ENCODE measurements at regions not wholly inside any gene's neighbourhood (a gene's known extent, or its start where the extent isn't known, plus 50 kb on each side); places are given as distances from the start of the nearest gene placed in this dataset.

- H3K9ac ChIP-seq (ENCODE audit: low read length), result no peak overlapping the region
- TF ChIP-seq CTCF (IDR thresholded peaks at IDR 0.05; ENCODE audit: low read depth, low read length) (no peak), EZH2phosphoT487 (IDR thresholded peaks at IDR 0.05; ENCODE audit: low read depth) (no peak)
- H3K4me1 ChIP-seq (ENCODE audit: low read length), result no peaks in the 10 kb centered on the region
Observed at GRCh38 chr20:50433001-50433761, 77.0 kb upstream of the PTPN1 start.

DNA sequence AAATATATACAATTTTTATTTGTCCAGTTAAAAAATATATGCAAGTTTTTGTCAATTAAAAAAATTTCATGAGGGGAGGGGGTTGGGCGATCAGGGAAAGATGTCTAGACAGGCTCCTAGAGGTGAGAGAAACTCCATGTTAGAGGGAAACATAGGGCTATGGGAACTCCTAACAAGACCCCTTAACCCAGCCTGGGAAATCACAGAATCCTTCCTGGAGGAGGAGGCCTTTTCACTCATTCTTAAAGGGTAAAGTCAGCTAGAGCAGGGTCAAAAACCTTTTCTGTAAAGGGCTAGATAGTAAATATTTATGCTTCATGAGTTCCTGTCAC is 75.9 kb upstream of the PTPN1 start:
- H4K20me1 ChIP-seq (ENCODE audit: insufficient read depth, low read length), result no peaks in the 10 kb centered on the region
- no peak overlapping the region for H3K4me2 ChIP-seq (ENCODE audit: low read length)
- no peaks in the 10 kb centered on the region for H3K79me2 ChIP-seq (ENCODE audit: low read length)
- no peaks in the 10 kb centered on the region for H3K9me3 ChIP-seq (ENCODE audit: insufficient read depth, low read length)
- TF ChIP-seq CTCF (IDR thresholded peaks at IDR 0.05; ENCODE audit: low read depth, low read length) (no peak), EZH2phosphoT487 (IDR thresholded peaks at IDR 0.05; ENCODE audit: low read depth) (no peak)
- no peak overlapping the region for H3K4me3 ChIP-seq (ENCODE audit: low read length)
- H3K27ac ChIP-seq (ENCODE audit: low read length), result no peak overlapping the region
- no peak overlapping the region for H2AFZ ChIP-seq (ENCODE audit: low read depth, low read length)
- H3K27me3 ChIP-seq (ENCODE audit: low read depth, low read length), result peaks cover 22% of the 10 kb centered on the region
- no peaks in the 10 kb centered on the region for H3K4me1 ChIP-seq (ENCODE audit: low read length)
- H3K9ac ChIP-seq (ENCODE audit: low read length), result no peak overlapping the region
- H3K36me3 ChIP-seq (replicated peaks; ENCODE audit: low read depth, low read length), result no peaks in the 10 kb centered on the region

More at GRCh38 chr20:50433001-50433761, 77.0 kb upstream of the PTPN1 start:
- no peaks in the 10 kb centered on the region for H3K9me3 ChIP-seq (ENCODE audit: insufficient read depth, low read length)
- no peaks in the 10 kb centered on the region for H4K20me1 ChIP-seq (ENCODE audit: insufficient read depth, low read length)
- no peaks in the 10 kb centered on the region for H3K36me3 ChIP-seq (replicated peaks; ENCODE audit: low read depth, low read length)
- no peak overlapping the region for H3K4me2 ChIP-seq (ENCODE audit: low read length)
- no peaks in the 10 kb centered on the region for H3K79me2 ChIP-seq (ENCODE audit: low read length)
- peaks cover 17% of the 10 kb centered on the region for H3K27me3 ChIP-seq (ENCODE audit: low read depth, low read length)
- H3K4me3 ChIP-seq (ENCODE audit: low read length), result no peak overlapping the region
- H2AFZ ChIP-seq (ENCODE audit: low read depth, low read length), result no peak overlapping the region
- no peak overlapping the region for H3K27ac ChIP-seq (ENCODE audit: low read length)

- no peak overlapping the region for H3K4me2 ChIP-seq (ENCODE audit: low read length)
Observed at GRCh38 chr20:50434653-50435396, 75.4 kb upstream of the PTPN1 start.

More at GRCh38 chr20:50434653-50435396, 75.4 kb upstream of the PTPN1 start:
- H3K4me3 ChIP-seq (ENCODE audit: low read length), result no peak overlapping the region
- no peaks in the 10 kb centered on the region for H3K9me3 ChIP-seq (ENCODE audit: insufficient read depth, low read length)
- no peak for TF ChIP-seq EZH2phosphoT487 (IDR thresholded peaks at IDR 0.05; ENCODE audit: low read depth)
- no peak for TF ChIP-seq CTCF (IDR thresholded peaks at IDR 0.05; ENCODE audit: low read depth, low read length)
- H3K9ac ChIP-seq (ENCODE audit: low read length), result no peak overlapping the region
- no peak overlapping the region for H3K27ac ChIP-seq (ENCODE audit: low read length)
- H2AFZ ChIP-seq (ENCODE audit: low read depth, low read length), result no peak overlapping the region
- peaks cover 28% of the 10 kb centered on the region for H3K27me3 ChIP-seq (ENCODE audit: low read depth, low read length)
- H3K4me1 ChIP-seq (ENCODE audit: low read length), result no peaks in the 10 kb centered on the region
- no peaks in the 10 kb centered on the region for H3K79me2 ChIP-seq (ENCODE audit: low read length)
- H4K20me1 ChIP-seq (ENCODE audit: insufficient read depth, low read length), result no peaks in the 10 kb centered on the region
- H3K36me3 ChIP-seq (replicated peaks; ENCODE audit: low read depth, low read length), result no peaks in the 10 kb centered on the region
